ENCODE measurements at regions not wholly inside any gene's neighbourhood (a gene's known extent, or its start where the extent isn't known, plus 50 kb on each side); places are given as distances from the start of the nearest gene placed in this dataset.
"Not testable (repeated sequence)": the region's sequence is repeated elsewhere in the genome, so short reads cannot be mapped to it uniquely, and the experiment has no call there.

DNA sequence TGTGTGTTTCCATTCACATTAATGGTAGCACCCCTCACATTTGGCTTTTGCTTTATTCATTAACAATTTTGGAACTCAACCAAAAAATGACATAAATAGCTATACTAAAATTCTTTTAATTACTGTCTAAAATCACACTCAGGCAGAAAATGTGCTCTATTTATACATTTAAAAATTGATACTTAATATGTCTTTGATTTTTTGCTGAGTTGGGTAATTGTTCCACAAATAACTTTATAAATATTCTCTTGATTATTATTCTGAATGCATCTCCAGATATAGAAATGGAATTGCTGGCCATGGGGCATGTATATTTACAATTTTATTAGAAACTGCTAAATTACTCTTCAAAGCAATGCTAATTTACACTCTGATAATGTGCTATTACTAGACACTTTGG, 658.7 kb upstream of the CHRM3 start:
- no peak overlapping the region for H3K4me3 ChIP-seq (replicated peaks in 1 of 2; ENCODE audit: low read depth in 2 of 2, low read length in 2 of 2)
- TF ChIP-seq, protein P1, sequence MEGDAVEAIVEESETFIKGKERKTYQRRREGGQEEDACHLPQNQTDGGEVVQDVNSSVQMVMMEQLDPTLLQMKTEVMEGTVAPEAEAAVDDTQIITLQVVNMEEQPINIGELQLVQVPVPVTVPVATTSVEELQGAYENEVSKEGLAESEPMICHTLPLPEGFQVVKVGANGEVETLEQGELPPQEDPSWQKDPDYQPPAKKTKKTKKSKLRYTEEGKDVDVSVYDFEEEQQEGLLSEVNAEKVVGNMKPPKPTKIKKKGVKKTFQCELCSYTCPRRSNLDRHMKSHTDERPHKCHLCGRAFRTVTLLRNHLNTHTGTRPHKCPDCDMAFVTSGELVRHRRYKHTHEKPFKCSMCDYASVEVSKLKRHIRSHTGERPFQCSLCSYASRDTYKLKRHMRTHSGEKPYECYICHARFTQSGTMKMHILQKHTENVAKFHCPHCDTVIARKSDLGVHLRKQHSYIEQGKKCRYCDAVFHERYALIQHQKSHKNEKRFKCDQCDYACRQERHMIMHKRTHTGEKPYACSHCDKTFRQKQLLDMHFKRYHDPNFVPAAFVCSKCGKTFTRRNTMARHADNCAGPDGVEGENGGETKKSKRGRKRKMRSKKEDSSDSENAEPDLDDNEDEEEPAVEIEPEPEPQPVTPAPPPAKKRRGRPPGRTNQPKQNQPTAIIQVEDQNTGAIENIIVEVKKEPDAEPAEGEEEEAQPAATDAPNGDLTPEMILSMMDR (IDR thresholded peaks at IDR 0.05; ENCODE audit: low read depth, low read length) = no peak
- no peak for DNase-seq (ENCODE audit: low read depth in 2 of 2)

DNA sequence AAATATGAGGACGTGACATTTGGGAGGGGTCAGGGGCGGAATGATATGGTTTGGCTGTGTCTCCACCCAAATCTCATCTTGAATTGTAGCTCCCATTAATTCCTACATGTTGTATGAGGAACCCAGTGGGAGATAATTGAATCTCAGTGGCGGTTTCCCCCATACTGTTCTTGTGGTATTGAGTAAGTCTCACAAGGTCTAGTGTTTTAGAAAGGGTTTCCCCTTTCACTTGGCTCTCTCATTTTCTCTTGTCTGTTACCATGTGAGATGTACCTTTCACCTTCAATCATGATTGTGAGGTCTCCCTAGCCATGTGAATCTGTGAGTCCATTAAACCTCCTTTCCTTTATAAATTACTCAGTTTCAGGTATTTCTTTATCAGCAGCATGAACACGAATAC, 663.6 kb upstream of the CHRM3 start:
- TF ChIP-seq, protein P1 (IDR thresholded peaks at IDR 0.05; ENCODE audit: low read depth, low read length) = no peak
- H3K4me3 ChIP-seq (replicated peaks in 1 of 2; ENCODE audit: low read depth in 2 of 2, low read length in 2 of 2) = no peak overlapping the region
- no peak for DNase-seq (ENCODE audit: low read depth in 2 of 2)

DNA sequence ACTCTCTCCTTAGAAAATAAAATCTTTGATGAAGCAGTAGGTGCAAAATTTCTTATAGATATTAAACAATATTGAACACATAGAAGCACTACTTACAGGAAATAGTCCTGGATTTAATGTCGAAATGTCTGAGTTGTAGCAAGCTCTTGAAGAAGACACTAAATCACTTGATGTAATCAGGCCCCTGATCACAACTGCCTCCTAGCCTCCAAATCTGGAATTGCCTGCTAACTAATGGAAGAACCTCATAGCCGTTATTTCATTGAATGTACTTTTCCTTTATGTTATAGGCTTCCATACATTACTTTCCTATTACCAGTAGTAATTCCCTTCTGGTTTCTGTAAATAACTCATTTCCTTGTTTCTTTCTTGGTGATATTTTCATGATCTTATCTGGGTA, 675.7 kb upstream of the CHRM3 start:
- DNase-seq (ENCODE audit: low read depth in 2 of 2) = peak; percentile 1 to 46
- TF ChIP-seq, protein P1 (IDR thresholded peaks at IDR 0.05; ENCODE audit: low read depth, low read length) = peak; percentile 54
- no peak overlapping the region for H3K4me3 ChIP-seq (replicated peaks in 1 of 2; ENCODE audit: low read depth in 2 of 2, low read length in 2 of 2)

DNA sequence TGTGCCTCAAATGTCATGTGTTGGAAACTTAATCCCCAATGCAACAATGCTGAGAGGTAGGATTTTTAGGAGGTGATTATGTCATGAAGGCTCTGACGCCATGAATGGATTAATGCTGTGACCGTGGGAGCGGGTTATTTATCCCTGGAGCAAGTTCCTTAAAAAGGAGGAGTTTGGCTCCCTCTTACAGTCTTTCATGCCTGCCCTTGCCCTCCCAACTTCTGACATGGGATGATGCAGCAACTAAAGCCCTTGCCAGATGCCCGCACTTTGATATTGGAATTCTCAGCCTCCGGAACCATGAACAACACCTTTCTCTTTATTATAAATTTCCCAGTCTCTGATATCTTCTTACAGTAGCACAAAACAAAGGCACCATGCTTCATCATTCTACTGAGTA, 685.3 kb upstream of the CHRM3 start:
- no peak overlapping the region for H3K4me3 ChIP-seq (replicated peaks in 1 of 2; ENCODE audit: low read depth in 2 of 2, low read length in 2 of 2)
- TF ChIP-seq, protein P1 (IDR thresholded peaks at IDR 0.05; ENCODE audit: low read depth, low read length) = no peak
- DNase-seq (ENCODE audit: low read depth in 2 of 2) = no peak

DNA sequence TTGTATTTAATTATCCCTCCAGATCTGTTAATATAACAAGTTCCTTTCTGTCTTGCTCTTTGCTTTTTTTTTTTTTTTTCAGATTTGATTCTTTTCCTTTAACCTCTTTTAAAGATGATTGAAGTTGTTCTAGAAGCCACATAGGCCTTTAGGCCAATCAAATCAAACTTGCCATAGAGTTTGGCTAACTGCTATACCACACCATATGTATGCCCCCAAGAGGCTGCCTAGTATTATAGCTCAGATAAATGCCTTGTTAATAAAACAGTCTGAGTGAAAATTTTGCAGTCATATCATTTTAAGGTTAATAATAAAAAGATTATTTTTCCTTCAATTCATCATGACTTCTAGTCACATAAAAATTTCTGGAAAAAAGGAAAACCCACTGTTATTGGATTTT, 696.0 kb upstream of the CHRM3 start:
- no peak overlapping the region for H3K4me3 ChIP-seq (replicated peaks in 1 of 2; ENCODE audit: low read depth in 2 of 2, low read length in 2 of 2)
- peak; percentile 50 to 58 for DNase-seq (ENCODE audit: low read depth in 2 of 2)
- TF ChIP-seq, protein P1 (IDR thresholded peaks at IDR 0.05; ENCODE audit: low read depth, low read length) = peak; percentile 26

DNA sequence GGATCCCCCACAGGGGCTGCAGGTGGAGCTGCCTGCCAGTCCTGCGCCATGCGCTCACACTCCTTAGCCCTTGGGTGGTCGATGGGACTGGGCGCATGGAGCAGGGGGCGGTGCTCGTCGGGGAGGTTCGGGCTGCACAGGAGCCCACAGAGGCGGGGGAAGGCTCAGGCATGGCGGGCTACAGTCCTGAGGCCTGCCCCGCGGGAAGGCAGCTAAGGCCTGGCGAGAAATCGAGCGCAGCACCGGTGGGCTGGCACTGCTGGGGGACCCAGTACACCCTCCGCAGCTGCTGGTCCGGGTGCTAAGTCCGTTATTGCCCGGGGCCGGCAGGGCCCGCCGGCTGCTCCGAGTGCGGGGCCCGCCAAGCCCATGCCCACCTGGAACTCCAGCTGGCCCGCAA, 701.8 kb upstream of the CHRM3 start:
- DNase-seq (ENCODE audit: low read depth in 2 of 2) = not testable (repeated sequence)

DNA sequence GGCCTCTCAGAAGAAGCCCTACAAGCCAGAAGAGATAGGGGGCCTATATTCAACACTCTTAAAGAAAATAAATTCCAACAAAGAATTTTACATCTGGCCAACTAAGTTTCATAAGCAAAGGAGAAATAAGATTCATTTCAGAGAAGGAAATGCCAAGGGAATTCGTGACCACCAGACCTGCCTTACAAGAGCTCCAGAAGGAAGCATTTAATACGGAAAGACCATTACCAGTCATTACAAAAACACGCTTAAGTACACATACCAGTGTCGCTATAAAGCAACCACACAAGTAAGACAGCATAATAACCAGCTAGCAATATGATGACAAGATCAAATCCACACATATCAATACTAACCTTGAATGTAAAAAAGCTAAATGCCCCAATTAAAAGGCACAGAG, 704.9 kb upstream of the CHRM3 start:
- no peak overlapping the region for H3K4me3 ChIP-seq (replicated peaks in 1 of 2; ENCODE audit: low read depth in 2 of 2, low read length in 2 of 2)
- TF ChIP-seq, protein P1 (IDR thresholded peaks at IDR 0.05; ENCODE audit: low read depth, low read length) = no peak
- DNase-seq (ENCODE audit: low read depth in 2 of 2) = peak in 1 of 2 donors; percentile 85

More for the DNA sequence above, 701.8 kb upstream of the CHRM3 start:
- H3K4me3 ChIP-seq (replicated peaks in 1 of 2; ENCODE audit: low read depth in 2 of 2, low read length in 2 of 2) = not testable (repeated sequence)

Measured in cardiac fibroblast (primary cell).